HFFc6 (cell line): ENCODE measurements at regions not wholly inside any gene's neighbourhood (a gene's known extent, or its start where the extent isn't known, plus 50 kb on each side); places are given as distances from the start of the nearest gene placed in this dataset.

ENCODE experiments used
- DNase-seq: peaks from one replicate; pipeline ENCODE4 v3.0.0-alpha.2; 2018
- H3K27ac Mint-ChIP-seq: 2 replicates; pipeline ENCODE4 v1.8.0; 2020; ENCODE audit warnings: mild to moderate bottlenecking, mixed read lengths
- H3K27me3 Mint-ChIP-seq: 2 replicates; pipeline ENCODE4 v1.8.0; 2021; ENCODE audit warnings: mild to moderate bottlenecking, moderate library complexity, mixed read lengths; ENCODE audit not compliant: insufficient read depth
- H3K36me3 Mint-ChIP-seq: 2 replicates; pipeline ENCODE4 v1.8.0; 2021; ENCODE audit warnings: low read depth, mixed read lengths
- H3K4me1 Mint-ChIP-seq: 2 replicates; pipeline ENCODE4 v1.8.0; 2020; ENCODE audit warnings: low read depth, mixed read lengths
- H3K4me3 Mint-ChIP-seq: 2 replicates; pipeline ENCODE4 v1.8.0; 2020; ENCODE audit warnings: mild to moderate bottlenecking, moderate library complexity, mixed read lengths
- H3K9me3 Mint-ChIP-seq: 2 replicates; pipeline ENCODE4 v1.8.0; 2020; ENCODE audit warnings: mild to moderate bottlenecking, mixed read lengths
- CTCF ChIP-seq: fragments of 200-600 bp; sonication (generic); IDR thresholded peaks from 2 replicates; pipeline ENCODE4 v1.5.0; 2021; ENCODE audit warnings: antibody characterized with exemption, mild to moderate bottlenecking

GRCh38 chr4:186345184-186345583 lies 79.2 kb downstream of the F11 start:
- Mint-ChIP-seq H3K27me3 (peaks cover 2% of the 10 kb centered on the region; the same call in 1 of the 2 replicates), H3K36me3 (no peaks in the 10 kb centered on the region), H3K9me3 (no peaks in the 10 kb centered on the region; the same call in 1 of the 2 replicates), H3K4me1 (no peaks in the 10 kb centered on the region), H3K4me3 (no peak overlapping the region), H3K27ac (no peak overlapping the region)
- DNase-seq, result no peak
- no peak for TF ChIP-seq CTCF

- no peak for DNase-seq
- no peak overlapping the region for H3K27ac Mint-ChIP-seq
- H3K9me3 Mint-ChIP-seq, result no peaks in the 10 kb centered on the region; the same call in 1 of the 2 replicates
- no peak overlapping the region for H3K4me3 Mint-ChIP-seq
- TF ChIP-seq CTCF, result no peak
- no peaks in the 10 kb centered on the region for H3K4me1 Mint-ChIP-seq
- peaks cover 2% of the 10 kb centered on the region; the same call in 1 of the 2 replicates for H3K27me3 Mint-ChIP-seq
- H3K36me3 Mint-ChIP-seq, result no peaks in the 10 kb centered on the region
These were observed 76.6 kb downstream of the F11 start for GRCh38 chr4:186342582-186342981.

- Mint-ChIP-seq H3K9me3 (no peaks in the 10 kb centered on the region; the same call in 1 of the 2 replicates), H3K27me3 (peaks cover 2% of the 10 kb centered on the region; the same call in 1 of the 2 replicates), H3K36me3 (no peaks in the 10 kb centered on the region), H3K4me1 (no peaks in the 10 kb centered on the region), H3K4me3 (no peak overlapping the region), H3K27ac (no peak overlapping the region)
- TF ChIP-seq CTCF, result no peak
- DNase-seq, result no peak
These were observed 75.7 kb downstream of the F11 start for GRCh38 chr4:186341655-186342054.
